ENCODE measurements at regions not wholly inside any gene's neighbourhood (a gene's known extent, or its start where the extent isn't known, plus 50 kb on each side); places are given as distances from the start of the nearest gene placed in this dataset.

- TF ChIP-seq, protein P1, sequence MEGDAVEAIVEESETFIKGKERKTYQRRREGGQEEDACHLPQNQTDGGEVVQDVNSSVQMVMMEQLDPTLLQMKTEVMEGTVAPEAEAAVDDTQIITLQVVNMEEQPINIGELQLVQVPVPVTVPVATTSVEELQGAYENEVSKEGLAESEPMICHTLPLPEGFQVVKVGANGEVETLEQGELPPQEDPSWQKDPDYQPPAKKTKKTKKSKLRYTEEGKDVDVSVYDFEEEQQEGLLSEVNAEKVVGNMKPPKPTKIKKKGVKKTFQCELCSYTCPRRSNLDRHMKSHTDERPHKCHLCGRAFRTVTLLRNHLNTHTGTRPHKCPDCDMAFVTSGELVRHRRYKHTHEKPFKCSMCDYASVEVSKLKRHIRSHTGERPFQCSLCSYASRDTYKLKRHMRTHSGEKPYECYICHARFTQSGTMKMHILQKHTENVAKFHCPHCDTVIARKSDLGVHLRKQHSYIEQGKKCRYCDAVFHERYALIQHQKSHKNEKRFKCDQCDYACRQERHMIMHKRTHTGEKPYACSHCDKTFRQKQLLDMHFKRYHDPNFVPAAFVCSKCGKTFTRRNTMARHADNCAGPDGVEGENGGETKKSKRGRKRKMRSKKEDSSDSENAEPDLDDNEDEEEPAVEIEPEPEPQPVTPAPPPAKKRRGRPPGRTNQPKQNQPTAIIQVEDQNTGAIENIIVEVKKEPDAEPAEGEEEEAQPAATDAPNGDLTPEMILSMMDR (IDR thresholded peaks at IDR 0.05): no peak
- TF ChIP-seq EZH2 (IDR thresholded peaks at IDR 0.05) (no peak), EZH2phosphoT487 (IDR thresholded peaks at IDR 0.05) (no peak)
Measured at GRCh38 chr1:234676103-234676594, 66.2 kb upstream of the IRF2BP2 start.

Measured in neural progenitor cell (in vitro differentiated cells).